Tibial nerve (tissue), 4 donors: ENCODE measurements at regions not wholly inside any gene's neighbourhood (a gene's known extent, or its start where the extent isn't known, plus 50 kb on each side); places are given as distances from the start of the nearest gene placed in this dataset.

Experiments
- DNase-seq, 2 donors: peaks; one replicate each; pipeline ENCODE4 v3.0.0-alpha.2; 2019; ENCODE audit warnings: low spot score in 2 of 2
- H3K27ac ChIP-seq, 4 donors: fragments of 200-600 bp; sonication (generic) in 3 of 4; one replicate each; pipeline ENCODE4 v1.5.1; 2017 to 2019; ENCODE audit warnings: mild to moderate bottlenecking in 1 of 4
- H3K27me3 ChIP-seq, 2 donors: fragments of 200-600 bp; sonication (generic) in 1 of 2; one replicate each; pipeline versions ENCODE4 v1.5.1 to v1.6.0; 2017 to 2019
- H3K36me3 ChIP-seq, 3 donors: fragments of 200-600 bp; sonication (generic); one replicate each; pipeline ENCODE4 v1.5.1; 2018 to 2019
- H3K4me1 ChIP-seq, 4 donors: fragments of 200-600 bp; sonication (generic) in 3 of 4; one replicate each; pipeline ENCODE4 v1.5.1; 2017 to 2019
- H3K4me3 ChIP-seq, 4 donors: fragments of 200-600 bp; sonication (generic) in 3 of 4; one replicate each; pipeline ENCODE4 v1.5.1; 2017 to 2019; ENCODE audit warnings: mild to moderate bottlenecking in 1 of 4, moderate library complexity in 1 of 4
- H3K9me3 ChIP-seq, 4 donors: fragments of 200-600 bp; sonication (generic) in 3 of 4; one replicate each; pipeline ENCODE4 v1.5.1; 2017 to 2019
- EP300 ChIP-seq, 2 donors: sonication (generic); formaldehyde crosslinking; IDR thresholded peaks; one replicate each; pipeline ENCODE4 v1.6.1; 2017; ENCODE audit warnings: antibody characterized with exemption in 2 of 2, mild to moderate bottlenecking in 1 of 2
- POLR2A ChIP-seq, 2 donors: fragments of 450-650 bp; IDR thresholded peaks; one replicate each; pipeline ENCODE4 v1.6.1; 2017; ENCODE audit warnings: antibody characterized with exemption in 2 of 2, mild to moderate bottlenecking in 2 of 2, moderate library complexity in 2 of 2
- WGBS, 2 donors: methylation state at CpG; one replicate each; pipeline ENCODE4 v1.1.5; 2018; 5-methylcytosine and 5-hydroxymethylcytosine counted together
- TF ChIP-seq, protein P1 (sequence below), 5 experiments: fragments of 200-600 bp in 3 of 5; fragments of 450-650 bp in 2 of 5; sonication (generic) in 3 of 5; IDR thresholded peaks; one replicate each; pipeline ENCODE4 v1.5.1; 2016 to 2019; ENCODE audit warnings: antibody characterized with exemption in 5 of 5, mild to moderate bottlenecking in 3 of 5, moderate library complexity in 2 of 5

DNA sequence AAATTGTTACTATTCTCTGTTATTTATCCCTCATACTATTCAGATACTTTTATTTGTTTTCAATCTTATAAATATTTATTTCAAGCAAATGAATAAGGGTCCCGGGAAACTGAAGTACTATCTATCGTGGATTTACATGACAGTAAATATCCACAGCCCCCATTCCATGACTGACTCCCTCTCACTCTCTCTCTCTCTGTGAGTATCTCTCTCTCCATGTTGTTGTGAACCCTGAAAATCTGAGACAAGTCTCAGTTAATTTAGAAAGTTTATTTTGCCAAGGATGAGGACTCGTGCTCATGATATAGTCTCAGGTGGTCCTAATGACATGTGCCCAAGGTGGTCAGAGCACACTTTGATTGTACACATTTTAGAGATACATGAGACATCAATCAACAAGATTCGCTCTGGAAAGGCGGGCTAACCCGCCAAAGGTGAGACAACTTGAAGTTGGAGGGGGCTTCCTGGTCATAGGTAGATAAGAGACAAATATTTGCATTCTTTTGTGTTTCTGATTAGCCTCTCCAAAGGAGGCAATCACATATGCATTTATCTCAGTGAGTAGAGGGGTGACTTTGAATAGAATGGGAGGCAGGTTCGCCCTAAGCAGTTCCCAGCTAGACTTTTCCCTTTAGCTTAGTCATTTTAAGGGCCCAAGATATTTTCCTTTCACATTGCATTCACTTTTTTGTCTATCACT, 986.4 kb downstream of the NLGN4X start:
- WGBS, 2 donors: 59 to 62% methylated on average over 6 to 7 of the region's 7 CpGs
- TF ChIP-seq, protein P1, sequence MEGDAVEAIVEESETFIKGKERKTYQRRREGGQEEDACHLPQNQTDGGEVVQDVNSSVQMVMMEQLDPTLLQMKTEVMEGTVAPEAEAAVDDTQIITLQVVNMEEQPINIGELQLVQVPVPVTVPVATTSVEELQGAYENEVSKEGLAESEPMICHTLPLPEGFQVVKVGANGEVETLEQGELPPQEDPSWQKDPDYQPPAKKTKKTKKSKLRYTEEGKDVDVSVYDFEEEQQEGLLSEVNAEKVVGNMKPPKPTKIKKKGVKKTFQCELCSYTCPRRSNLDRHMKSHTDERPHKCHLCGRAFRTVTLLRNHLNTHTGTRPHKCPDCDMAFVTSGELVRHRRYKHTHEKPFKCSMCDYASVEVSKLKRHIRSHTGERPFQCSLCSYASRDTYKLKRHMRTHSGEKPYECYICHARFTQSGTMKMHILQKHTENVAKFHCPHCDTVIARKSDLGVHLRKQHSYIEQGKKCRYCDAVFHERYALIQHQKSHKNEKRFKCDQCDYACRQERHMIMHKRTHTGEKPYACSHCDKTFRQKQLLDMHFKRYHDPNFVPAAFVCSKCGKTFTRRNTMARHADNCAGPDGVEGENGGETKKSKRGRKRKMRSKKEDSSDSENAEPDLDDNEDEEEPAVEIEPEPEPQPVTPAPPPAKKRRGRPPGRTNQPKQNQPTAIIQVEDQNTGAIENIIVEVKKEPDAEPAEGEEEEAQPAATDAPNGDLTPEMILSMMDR (IDR thresholded peaks at IDR 0.05): no peak
- H3K4me1 ChIP-seq: no peaks in the 10 kb centered on the region
- no peaks in the 10 kb centered on the region for H3K9me3 ChIP-seq
- no peaks in the 10 kb centered on the region for H3K36me3 ChIP-seq
- no peak overlapping the region for H3K4me3 ChIP-seq
- no peak overlapping the region for H3K27ac ChIP-seq
- DNase-seq: no peak
- no peaks in the 10 kb centered on the region for H3K27me3 ChIP-seq

DNA sequence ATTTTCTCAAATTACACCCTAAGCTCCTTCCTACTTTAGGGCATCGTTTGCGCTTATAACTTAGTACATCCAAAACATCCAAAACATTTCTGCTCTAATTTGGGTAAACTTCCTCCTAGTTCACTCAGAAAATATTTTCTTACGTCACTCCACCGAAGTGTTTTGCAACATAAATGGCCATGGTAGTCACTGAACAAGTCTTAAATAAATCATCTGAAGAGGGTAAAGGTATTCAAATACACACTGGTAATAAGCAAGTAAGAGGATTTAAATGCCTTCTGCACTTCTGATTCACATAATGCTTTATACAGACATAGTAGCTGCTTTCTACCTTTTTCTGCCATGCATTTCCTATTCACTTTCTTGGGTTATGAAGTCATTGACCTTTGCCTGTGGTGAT, 991.9 kb downstream of the NLGN4X start:
- Histone ChIP-seq H3K9me3 (no peaks in the 10 kb centered on the region), H3K36me3 (no peaks in the 10 kb centered on the region), H3K27me3 (no peaks in the 10 kb centered on the region), H3K27ac (no peak overlapping the region), H3K4me3 (no peak overlapping the region), H3K4me1 (no peaks in the 10 kb centered on the region)
- DNase-seq: no peak
- 76 to 85% methylated on average over 4 of the region's 4 CpGs for WGBS, 2 donors
- TF ChIP-seq POLR2A (IDR thresholded peaks at IDR 0.05) (no peak), EP300 (IDR thresholded peaks at IDR 0.05) (no peak)
- TF ChIP-seq, protein P1 (IDR thresholded peaks at IDR 0.05): no peak

DNA sequence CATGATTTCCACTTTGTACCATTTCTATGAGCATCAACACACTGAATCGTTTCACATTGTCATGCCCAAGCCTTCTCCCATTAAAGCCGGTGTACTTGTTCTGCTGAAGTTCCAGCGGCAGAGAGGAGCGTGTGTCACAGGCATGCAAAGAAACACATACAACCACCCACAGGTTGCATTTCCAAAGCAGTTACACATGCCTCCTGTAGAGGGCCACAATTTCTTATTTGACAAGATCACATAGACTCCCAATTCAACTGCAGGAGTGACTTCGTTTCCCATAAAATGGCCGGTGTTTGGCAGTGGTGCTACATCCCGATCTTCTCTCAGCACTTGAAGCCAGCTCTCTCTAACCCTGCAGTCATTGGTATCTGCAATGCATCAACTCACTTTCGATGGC, 992.6 kb downstream of the NLGN4X start:
- Histone ChIP-seq H3K9me3 (no peaks in the 10 kb centered on the region), H3K27ac (no peak overlapping the region), H3K36me3 (no peaks in the 10 kb centered on the region), H3K27me3 (no peaks in the 10 kb centered on the region), H3K4me3 (no peak overlapping the region), H3K4me1 (no peaks in the 10 kb centered on the region)
- no peak for TF ChIP-seq POLR2A (IDR thresholded peaks at IDR 0.05)
- TF ChIP-seq EP300 (IDR thresholded peaks at IDR 0.05): no peak
- TF ChIP-seq, protein P1 (IDR thresholded peaks at IDR 0.05): no peak
- no peak for DNase-seq
- WGBS, 2 donors: 44 to 69% methylated on average over 6 to 8 of the region's 8 CpGs

DNA sequence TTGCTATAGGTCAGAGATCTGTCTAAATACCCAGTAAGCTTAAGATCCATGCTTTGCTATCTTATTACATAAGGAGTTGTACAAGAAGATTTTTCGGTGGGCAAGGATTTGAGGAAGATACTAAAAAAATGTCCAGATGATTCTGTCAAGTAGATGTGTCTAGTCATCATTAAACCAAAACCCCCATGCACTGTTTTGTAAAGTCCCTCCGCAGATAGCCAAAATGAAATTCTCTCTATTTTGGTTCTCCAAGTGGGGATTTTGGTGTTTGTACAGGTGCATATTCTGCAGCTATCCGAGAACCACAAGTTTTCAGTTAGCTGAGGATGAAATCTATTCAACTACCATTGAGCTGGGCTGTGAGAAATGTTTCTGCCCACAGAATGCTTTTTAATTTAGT, 994.8 kb downstream of the NLGN4X start:
- no peak overlapping the region for H3K4me3 ChIP-seq
- H3K27me3 ChIP-seq: no peaks in the 10 kb centered on the region
- 76 to 80% methylated on average over 3 of the region's 3 CpGs for WGBS, 2 donors
- H3K4me1 ChIP-seq: no peaks in the 10 kb centered on the region
- H3K9me3 ChIP-seq: no peaks in the 10 kb centered on the region
- no peak overlapping the region for H3K27ac ChIP-seq
- no peak for DNase-seq
- TF ChIP-seq POLR2A (IDR thresholded peaks at IDR 0.05) (no peak), EP300 (IDR thresholded peaks at IDR 0.05) (no peak)
- no peaks in the 10 kb centered on the region for H3K36me3 ChIP-seq

DNA sequence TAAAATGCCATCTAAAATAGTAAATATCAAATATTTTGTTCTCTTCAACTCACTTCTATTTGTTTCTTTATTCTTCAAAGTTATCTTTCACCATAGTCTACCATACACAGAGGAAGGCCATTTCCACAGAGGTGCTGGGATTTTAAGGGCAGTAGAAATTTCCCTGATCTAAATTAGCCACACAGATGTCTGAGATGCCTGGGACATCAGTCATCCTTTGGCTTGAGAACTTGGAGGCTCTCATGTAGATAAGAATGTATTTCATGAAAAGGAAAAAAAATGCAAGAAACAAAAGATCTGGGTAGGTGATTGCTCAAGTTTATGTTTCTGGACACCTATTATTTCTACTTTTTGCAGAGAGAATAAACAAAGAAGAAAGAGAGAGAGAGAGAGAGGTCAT, 1008.2 kb downstream of the NLGN4X start:
- TF ChIP-seq, protein P1 (IDR thresholded peaks at IDR 0.05): no peak
- TF ChIP-seq EP300 (IDR thresholded peaks at IDR 0.05) (no peak), POLR2A (IDR thresholded peaks at IDR 0.05) (no peak)
- DNase-seq: no peak
- Histone ChIP-seq H3K27ac (no peak overlapping the region), H3K36me3 (no peaks in the 10 kb centered on the region), H3K9me3 (no peaks in the 10 kb centered on the region), H3K4me3 (no peak overlapping the region), H3K4me1 (no peaks in the 10 kb centered on the region), H3K27me3 (no peaks in the 10 kb centered on the region)

DNA sequence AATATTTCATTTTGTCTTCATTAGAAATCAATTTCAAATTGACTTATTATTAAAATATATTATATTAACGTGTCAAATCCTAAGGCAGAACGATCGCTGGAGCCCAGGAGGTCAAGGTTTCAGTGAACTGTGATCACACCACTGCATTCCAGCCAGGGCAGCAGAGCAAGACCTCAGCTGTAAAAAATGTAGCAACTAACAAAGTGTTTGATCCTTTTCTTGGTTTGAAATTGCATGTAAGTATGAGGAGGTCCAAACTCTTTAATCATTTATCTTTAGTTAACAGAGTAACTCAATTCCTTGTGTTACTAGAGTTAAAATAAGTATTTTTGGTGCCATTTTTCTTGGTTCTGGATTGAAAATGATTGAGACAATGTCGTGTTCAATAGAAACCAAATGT, 1033.9 kb downstream of the NLGN4X start:
- no peaks in the 10 kb centered on the region for H3K4me1 ChIP-seq
- no peak overlapping the region for H3K27ac ChIP-seq
- no peak overlapping the region for H3K4me3 ChIP-seq
- no peaks in the 10 kb centered on the region for H3K27me3 ChIP-seq
- no peaks in the 10 kb centered on the region for H3K36me3 ChIP-seq
- 39 to 51% methylated on average over 4 of the region's 4 CpGs for WGBS, 2 donors
- H3K9me3 ChIP-seq: no peaks in the 10 kb centered on the region
- DNase-seq: no peak
- TF ChIP-seq EP300 (IDR thresholded peaks at IDR 0.05) (no peak), POLR2A (IDR thresholded peaks at IDR 0.05) (no peak)
- TF ChIP-seq, protein P1 (IDR thresholded peaks at IDR 0.05): no peak
